Fibroblast of lung (primary cell): ENCODE measurements at regions not wholly inside any gene's neighbourhood (a gene's known extent, or its start where the extent isn't known, plus 50 kb on each side); places are given as distances from the start of the nearest gene placed in this dataset.

Source experiments
- DNase-seq, 2 donors: peaks; one replicate each; pipeline versions ENCODE4 v3.0.0 to v3.0.0-alpha.2; 2010; ENCODE audit warnings: low read depth in 2 of 2
- H2AFZ ChIP-seq: 2 replicates; pipeline ENCODE4 v1.5.1; 2012; ENCODE audit warnings: low read length, control low read depth, inconsistent platforms
- H3K27ac ChIP-seq: 2 replicates; pipeline ENCODE4 v1.5.1; 2011; ENCODE audit warnings: low read length, control low read depth; ENCODE audit not compliant: insufficient read depth
- H3K27me3 ChIP-seq: 2 replicates; pipeline ENCODE4 v1.5.1; 2011; ENCODE audit warnings: mild to moderate bottlenecking, low read length; ENCODE audit not compliant: control insufficient read depth, insufficient read depth
- H3K36me3 ChIP-seq: 2 replicates; pipeline ENCODE4 v1.5.1; 2011; ENCODE audit warnings: low read length; ENCODE audit not compliant: control insufficient read depth, insufficient read depth
- H3K4me1 ChIP-seq: 2 replicates; pipeline ENCODE4 v1.5.1; 2011; ENCODE audit warnings: low read length; ENCODE audit not compliant: control insufficient read depth, insufficient read depth; ENCODE audit errors: extremely low read depth
- H3K4me2 ChIP-seq: 2 replicates; pipeline ENCODE4 v1.5.1; 2011; ENCODE audit warnings: low read length, control low read depth; ENCODE audit not compliant: insufficient read depth; ENCODE audit errors: extremely low read depth
- H3K4me3 ChIP-seq, 4 experiments: fragments of 200-600 bp in 1 of 4; sonication (generic) in 1 of 4; replicated peaks in 1 of 4; 2 replicates each; pipeline ENCODE4 v1.5.1; 2011 to 2016; ENCODE audit warnings: low read length in 4 of 4, low read depth in 3 of 4, mild to moderate bottlenecking in 3 of 4, control low read depth in 2 of 4, inconsistent platforms in 1 of 4, mixed read lengths in 1 of 4; ENCODE audit not compliant: insufficient read depth in 1 of 4; ENCODE audit errors: control extremely low read depth in 1 of 4
- H3K79me2 ChIP-seq: 2 replicates; pipeline ENCODE4 v1.5.1; 2012; ENCODE audit warnings: mild to moderate bottlenecking, low read length, inconsistent platforms; ENCODE audit not compliant: control insufficient read depth, insufficient read depth
- H3K9ac ChIP-seq: 2 replicates; pipeline ENCODE4 v1.5.1; 2011; ENCODE audit warnings: mild to moderate bottlenecking, low read length, control low read depth; ENCODE audit not compliant: insufficient read depth
- H3K9me3 ChIP-seq: 2 replicates; pipeline ENCODE4 v1.5.1; 2012; ENCODE audit warnings: low read depth, low read length; ENCODE audit not compliant: control insufficient read depth, insufficient read depth
- H4K20me1 ChIP-seq: 2 replicates; pipeline ENCODE4 v1.5.1; 2011; ENCODE audit warnings: low read length; ENCODE audit not compliant: control insufficient read depth, insufficient read depth; ENCODE audit errors: extremely low read depth
- EZH2 ChIP-seq: IDR thresholded peaks from 2 replicates; pipeline ENCODE4 v1.5.1; 2012; ENCODE audit warnings: low read length, control low read depth, mild to moderate bottlenecking; ENCODE audit errors: missing control alignments
- TF ChIP-seq, protein P1 (sequence below), 2 donors: IDR thresholded peaks in 1 of 2; conservative IDR thresholded peaks in 1 of 2; 1 replicate in 1 of 2; 2 replicates in 1 of 2; pipeline ENCODE4 v1.5.1; 2011 to 2012; ENCODE audit warnings: low read length in 2 of 2, control low read depth in 1 of 2, inconsistent platforms in 1 of 2, low read depth in 1 of 2, mild to moderate bottlenecking in 1 of 2

DNA sequence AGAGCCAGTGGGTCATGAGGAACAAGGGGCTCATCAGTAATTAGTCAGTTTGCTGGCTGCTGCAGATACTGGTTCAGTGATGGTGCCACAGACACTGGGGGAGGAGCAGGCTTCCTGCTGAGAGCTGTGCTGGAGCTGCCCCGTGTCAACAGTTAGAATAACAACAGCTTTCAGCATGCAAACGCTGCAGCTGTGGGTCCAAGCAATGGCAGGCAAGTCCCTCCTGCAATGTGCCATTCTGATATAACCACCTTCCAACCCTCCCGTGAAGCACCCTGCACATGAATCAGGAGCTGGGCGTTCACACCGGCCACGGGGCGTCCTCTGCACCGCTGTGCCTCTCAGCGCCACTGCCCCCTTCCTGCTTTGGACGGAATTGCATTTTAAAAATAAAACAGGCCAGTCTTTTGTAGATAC is 258.4 kb upstream of the SFSWAP start:
- Histone ChIP-seq H3K27ac (no peak overlapping the region), H3K4me2 (no peak overlapping the region), H3K9ac (no peak overlapping the region), H4K20me1 (no peaks in the 10 kb centered on the region), H3K36me3 (no peaks in the 10 kb centered on the region), H3K4me3 (no peak overlapping the region), H3K4me1 (no peaks in the 10 kb centered on the region), H2AFZ (no peak overlapping the region), H3K9me3 (no peaks in the 10 kb centered on the region), H3K79me2 (no peaks in the 10 kb centered on the region), H3K27me3 (no peaks in the 10 kb centered on the region)
- DNase-seq = no peak
- TF ChIP-seq, protein P1, sequence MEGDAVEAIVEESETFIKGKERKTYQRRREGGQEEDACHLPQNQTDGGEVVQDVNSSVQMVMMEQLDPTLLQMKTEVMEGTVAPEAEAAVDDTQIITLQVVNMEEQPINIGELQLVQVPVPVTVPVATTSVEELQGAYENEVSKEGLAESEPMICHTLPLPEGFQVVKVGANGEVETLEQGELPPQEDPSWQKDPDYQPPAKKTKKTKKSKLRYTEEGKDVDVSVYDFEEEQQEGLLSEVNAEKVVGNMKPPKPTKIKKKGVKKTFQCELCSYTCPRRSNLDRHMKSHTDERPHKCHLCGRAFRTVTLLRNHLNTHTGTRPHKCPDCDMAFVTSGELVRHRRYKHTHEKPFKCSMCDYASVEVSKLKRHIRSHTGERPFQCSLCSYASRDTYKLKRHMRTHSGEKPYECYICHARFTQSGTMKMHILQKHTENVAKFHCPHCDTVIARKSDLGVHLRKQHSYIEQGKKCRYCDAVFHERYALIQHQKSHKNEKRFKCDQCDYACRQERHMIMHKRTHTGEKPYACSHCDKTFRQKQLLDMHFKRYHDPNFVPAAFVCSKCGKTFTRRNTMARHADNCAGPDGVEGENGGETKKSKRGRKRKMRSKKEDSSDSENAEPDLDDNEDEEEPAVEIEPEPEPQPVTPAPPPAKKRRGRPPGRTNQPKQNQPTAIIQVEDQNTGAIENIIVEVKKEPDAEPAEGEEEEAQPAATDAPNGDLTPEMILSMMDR (conservative IDR thresholded peaks at IDR 0.05 in 1 of 2, IDR thresholded peaks at IDR 0.05 in 1 of 2; ENCODE audit: low read depth in 1 of 2, low read length in 2 of 2) = no peak
- TF ChIP-seq EZH2 = no peak

GRCh38 chr12:131454418-131455217 is 256.3 kb upstream of the SFSWAP start:
- no peaks in the 10 kb centered on the region for H4K20me1 ChIP-seq
- no peak overlapping the region for H2AFZ ChIP-seq
- no peak overlapping the region for H3K27ac ChIP-seq
- no peaks in the 10 kb centered on the region for H3K27me3 ChIP-seq
- TF ChIP-seq, protein P1 (conservative IDR thresholded peaks at IDR 0.05 in 1 of 2, IDR thresholded peaks at IDR 0.05 in 1 of 2; ENCODE audit: low read depth in 1 of 2, low read length in 2 of 2) = no peak
- TF ChIP-seq EZH2 = no peak
- no peaks in the 10 kb centered on the region for H3K79me2 ChIP-seq
- H3K4me1 ChIP-seq = no peaks in the 10 kb centered on the region
- no peaks in the 10 kb centered on the region for H3K36me3 ChIP-seq
- H3K4me3 ChIP-seq = no peak overlapping the region
- no peak overlapping the region for H3K9ac ChIP-seq
- no peaks in the 10 kb centered on the region for H3K9me3 ChIP-seq
- H3K4me2 ChIP-seq = no peak overlapping the region
- DNase-seq = no peak

- H3K9me3 ChIP-seq = no peaks in the 10 kb centered on the region
- H3K9ac ChIP-seq = no peak overlapping the region
- no peaks in the 10 kb centered on the region for H3K4me1 ChIP-seq
- no peak overlapping the region for H3K27ac ChIP-seq
- H3K4me2 ChIP-seq = no peak overlapping the region
- H3K27me3 ChIP-seq = no peaks in the 10 kb centered on the region
- no peak for DNase-seq
- H3K79me2 ChIP-seq = no peaks in the 10 kb centered on the region
- H4K20me1 ChIP-seq = no peaks in the 10 kb centered on the region
- TF ChIP-seq, protein P1 (conservative IDR thresholded peaks at IDR 0.05 in 1 of 2, IDR thresholded peaks at IDR 0.05 in 1 of 2; ENCODE audit: low read depth in 1 of 2, low read length in 2 of 2) = no peak
- TF ChIP-seq EZH2 = no peak
- H2AFZ ChIP-seq = no peak overlapping the region
- H3K36me3 ChIP-seq = no peaks in the 10 kb centered on the region
- no peak overlapping the region for H3K4me3 ChIP-seq
These were observed 255.7 kb upstream of the SFSWAP start for GRCh38 chr12:131455218-131455506.
